HFF-Myc (cell line): ENCODE measurements at regions not wholly inside any gene's neighbourhood (a gene's known extent, or its start where the extent isn't known, plus 50 kb on each side); places are given as distances from the start of the nearest gene placed in this dataset.

ENCODE experiments used
- DNase-seq: peaks from one replicate; pipeline ENCODE4 v3.0.0-alpha.2; 2011; ENCODE audit warnings: low read depth; ENCODE audit errors: extremely low read depth
- H3K4me3 ChIP-seq: replicated peaks from 2 replicates; pipeline ENCODE4 v1.5.1; 2011; ENCODE audit warnings: low read depth, mild to moderate bottlenecking, control low read depth, low read length
- TF ChIP-seq, protein P1 (sequence below): IDR thresholded peaks from 2 replicates; pipeline ENCODE4 v1.5.1; 2012; ENCODE audit warnings: mild to moderate bottlenecking, low read depth, low read length, control low read depth; ENCODE audit errors: missing control alignments

DNA sequence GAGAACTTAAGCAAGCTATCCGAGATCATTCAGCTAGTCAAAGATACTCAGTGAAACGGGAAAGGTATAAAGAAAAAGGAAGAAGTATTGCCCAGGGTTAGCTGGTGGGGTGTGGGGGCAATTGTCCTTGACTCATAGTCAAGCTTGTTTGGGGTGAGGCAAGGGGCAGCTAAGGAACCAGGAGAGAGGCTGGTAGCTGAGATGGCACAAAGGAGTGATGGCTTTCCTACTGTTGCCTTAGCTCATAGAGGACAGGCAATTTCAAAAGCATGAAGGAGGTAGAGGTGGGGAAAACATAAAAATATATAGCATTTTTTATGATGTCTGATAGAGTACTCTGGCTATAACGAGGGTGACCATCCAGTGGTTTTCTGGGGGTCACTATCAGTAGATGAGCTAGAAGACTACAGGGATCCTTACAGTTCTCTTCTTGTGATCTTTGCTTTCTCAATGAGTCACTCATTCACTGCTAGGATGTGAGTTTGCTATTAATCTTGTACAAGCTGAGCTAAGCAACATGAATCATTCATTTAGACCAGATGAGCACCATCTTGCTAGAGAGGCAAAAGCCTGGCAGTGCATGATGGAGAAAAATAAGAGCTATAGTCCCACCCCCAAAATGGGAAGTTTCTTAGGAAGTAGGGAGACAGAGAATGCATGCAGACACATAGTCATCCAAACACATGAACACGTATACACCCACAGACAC lies 207.1 kb upstream of the PFN2 start:
- TF ChIP-seq, protein P1, sequence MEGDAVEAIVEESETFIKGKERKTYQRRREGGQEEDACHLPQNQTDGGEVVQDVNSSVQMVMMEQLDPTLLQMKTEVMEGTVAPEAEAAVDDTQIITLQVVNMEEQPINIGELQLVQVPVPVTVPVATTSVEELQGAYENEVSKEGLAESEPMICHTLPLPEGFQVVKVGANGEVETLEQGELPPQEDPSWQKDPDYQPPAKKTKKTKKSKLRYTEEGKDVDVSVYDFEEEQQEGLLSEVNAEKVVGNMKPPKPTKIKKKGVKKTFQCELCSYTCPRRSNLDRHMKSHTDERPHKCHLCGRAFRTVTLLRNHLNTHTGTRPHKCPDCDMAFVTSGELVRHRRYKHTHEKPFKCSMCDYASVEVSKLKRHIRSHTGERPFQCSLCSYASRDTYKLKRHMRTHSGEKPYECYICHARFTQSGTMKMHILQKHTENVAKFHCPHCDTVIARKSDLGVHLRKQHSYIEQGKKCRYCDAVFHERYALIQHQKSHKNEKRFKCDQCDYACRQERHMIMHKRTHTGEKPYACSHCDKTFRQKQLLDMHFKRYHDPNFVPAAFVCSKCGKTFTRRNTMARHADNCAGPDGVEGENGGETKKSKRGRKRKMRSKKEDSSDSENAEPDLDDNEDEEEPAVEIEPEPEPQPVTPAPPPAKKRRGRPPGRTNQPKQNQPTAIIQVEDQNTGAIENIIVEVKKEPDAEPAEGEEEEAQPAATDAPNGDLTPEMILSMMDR = no peak
- no peak overlapping the region for H3K4me3 ChIP-seq
- peak; percentile 50 for DNase-seq

DNA sequence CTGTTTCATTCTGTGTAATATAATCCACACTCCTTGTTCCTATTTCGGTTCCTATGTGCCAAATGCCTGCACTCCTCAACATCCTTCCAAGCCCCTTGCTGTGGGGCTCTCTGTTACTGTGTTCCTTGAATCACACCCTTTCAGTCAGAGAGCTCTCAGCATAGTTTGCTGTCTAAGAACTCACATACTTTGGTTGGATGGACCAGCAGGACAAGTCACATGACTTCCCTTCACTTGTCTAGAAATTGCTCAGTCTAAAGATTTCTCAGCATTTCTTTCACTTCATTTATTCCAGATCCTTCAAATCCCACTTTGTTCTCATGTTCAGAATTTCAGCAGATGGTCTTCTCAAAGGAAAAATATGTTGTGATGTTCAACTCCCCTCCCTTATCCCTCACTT lies 203.5 kb upstream of the PFN2 start:
- H3K4me3 ChIP-seq = no peak overlapping the region
- DNase-seq = no peak
- TF ChIP-seq, protein P1 = no peak

DNA sequence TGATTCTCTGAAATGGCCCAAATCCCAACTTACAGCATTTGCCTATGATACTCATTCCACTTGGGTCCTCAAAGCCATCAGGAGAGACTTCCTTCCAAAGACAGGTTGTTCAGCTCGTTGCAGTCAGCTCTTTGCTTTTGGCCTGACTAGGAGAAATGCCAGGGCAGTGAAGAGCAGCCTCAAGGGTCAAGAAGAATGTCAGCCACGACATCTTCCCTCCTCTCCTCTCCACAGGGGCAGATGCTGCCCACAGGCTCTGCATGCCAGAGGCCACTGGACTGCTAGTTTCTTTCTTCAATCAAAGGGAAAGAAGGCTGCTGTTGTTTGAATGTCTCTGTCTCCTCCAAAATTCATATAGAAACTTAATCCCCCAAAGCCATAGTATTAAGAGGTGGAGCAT lies 201.7 kb upstream of the PFN2 start:
- no peak overlapping the region for H3K4me3 ChIP-seq
- DNase-seq = no peak
- TF ChIP-seq, protein P1 = no peak

DNA sequence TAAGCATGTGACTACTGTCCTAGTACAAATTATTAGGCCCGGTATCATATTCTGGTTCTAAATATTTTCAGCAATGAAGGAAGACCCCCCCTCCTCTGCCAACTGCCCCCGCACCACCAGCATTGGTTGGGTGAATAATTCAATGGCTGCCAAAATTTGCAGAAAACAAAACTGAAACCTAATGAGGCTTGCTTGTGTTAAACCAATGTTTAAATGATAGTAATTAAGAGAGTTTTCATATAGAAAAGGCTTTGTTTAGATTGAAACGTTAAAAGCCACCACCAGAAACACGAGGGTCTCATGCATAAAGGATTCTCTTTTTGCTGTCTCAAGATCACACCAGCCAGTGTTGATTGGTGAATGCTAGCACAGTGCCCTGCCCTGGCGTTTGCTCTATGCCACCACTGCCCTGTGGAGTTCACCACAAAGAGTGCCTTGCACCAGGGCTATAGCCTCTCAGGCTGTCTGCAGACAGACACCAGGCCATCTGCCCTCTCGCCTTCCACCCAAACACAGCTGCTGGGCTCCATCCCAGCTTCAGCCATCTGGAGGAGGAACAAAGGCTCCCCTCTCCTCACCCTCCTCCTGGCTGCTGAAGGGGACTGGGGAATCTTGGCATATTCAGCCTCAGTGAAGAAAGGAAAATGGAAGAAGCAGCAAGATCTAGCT lies 200.3 kb upstream of the PFN2 start:
- TF ChIP-seq, protein P1 = no peak
- no peak overlapping the region for H3K4me3 ChIP-seq
- no peak for DNase-seq

DNA sequence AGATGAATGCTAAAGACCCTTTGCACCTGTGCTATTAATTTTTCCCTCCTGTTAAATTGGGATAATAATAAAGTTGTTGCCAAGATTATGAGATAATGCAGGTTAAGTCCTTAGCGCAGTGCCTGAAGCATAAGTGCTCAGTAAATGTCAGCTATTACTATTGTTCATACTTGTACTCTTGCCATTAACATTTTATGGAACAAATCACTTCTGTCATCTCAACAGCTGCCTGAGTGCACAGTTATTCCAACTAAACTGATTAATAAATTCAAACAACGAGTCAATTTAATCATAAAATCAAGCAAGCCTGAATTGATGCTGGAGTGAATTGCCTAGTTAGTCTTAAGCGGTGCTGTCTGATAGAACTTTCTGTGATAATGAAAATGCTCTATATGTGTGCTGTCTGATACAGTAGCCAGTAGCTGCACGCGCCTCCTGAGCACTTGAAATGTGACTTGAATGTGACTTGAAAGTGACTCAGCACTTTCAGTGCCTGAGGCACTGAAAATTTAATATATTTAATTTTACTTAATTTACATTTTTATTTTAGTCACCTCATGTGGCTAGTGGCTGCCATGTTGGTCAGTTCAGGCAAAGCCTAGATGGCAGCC lies 198.7 kb upstream of the PFN2 start:
- no peak for DNase-seq
- TF ChIP-seq, protein P1 = no peak
- no peak overlapping the region for H3K4me3 ChIP-seq

DNA sequence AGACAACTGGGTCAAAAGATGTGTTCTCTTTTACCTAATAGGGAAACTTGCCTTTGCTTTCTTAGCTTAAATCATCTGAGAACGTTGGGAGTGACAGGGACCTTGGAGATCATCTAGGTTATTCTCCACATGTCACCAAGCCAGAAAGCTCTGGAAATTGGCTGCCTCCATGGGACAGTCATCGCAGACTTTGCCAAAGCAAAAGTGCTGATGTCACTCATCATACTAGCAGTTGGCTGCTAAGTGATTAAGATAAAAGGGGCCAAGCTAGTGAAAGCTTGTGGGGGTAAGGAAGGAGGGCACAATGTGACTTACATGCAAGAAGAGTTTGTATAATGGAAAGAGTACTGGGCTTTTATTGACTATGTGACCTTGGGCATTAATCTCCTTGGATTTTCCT lies 198.0 kb upstream of the PFN2 start:
- TF ChIP-seq, protein P1 = no peak
- DNase-seq = no peak
- no peak overlapping the region for H3K4me3 ChIP-seq
